Lung microvascular endothelial cell (primary cell): ENCODE measurements at regions not wholly inside any gene's neighbourhood (a gene's known extent, or its start where the extent isn't known, plus 50 kb on each side); places are given as distances from the start of the nearest gene placed in this dataset.

ENCODE experiments used
- DNase-seq, 2 donors: peaks; one replicate each; pipeline versions ENCODE4 v3.0.0 to v3.0.0-alpha.2; 2010; ENCODE audit warnings: low read depth in 2 of 2

GRCh38 chr1:68378296-68379084 is 71.3 kb downstream of the RPE65 start:
- peak in 1 of 2 donors; percentile 22 for DNase-seq

- no peak for DNase-seq
Observed at GRCh38 chr1:68377098-68377497, 72.7 kb downstream of the RPE65 start.

- no peak for DNase-seq
Observed at GRCh38 chr1:68376441-68376840, 73.3 kb downstream of the RPE65 start.

DNA sequence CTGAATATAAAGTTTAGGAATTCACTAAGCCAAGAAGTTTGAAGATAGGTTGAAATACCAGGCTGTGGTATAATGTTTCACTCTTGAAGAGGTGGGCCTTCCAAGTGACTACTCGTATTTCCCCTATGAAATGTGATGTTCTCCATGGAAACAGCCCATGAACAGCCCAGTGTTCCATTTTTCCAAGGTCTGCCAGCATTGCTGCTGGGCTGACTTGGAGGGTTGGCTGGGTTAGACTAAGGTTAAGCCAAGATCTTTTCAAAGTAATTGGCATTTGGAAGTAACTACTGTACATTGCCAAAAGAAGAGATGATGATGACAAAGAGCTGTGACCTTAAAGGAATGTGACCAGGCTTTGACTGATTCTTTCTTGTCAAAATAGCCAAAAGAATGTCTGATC is 73.8 kb downstream of the RPE65 start:
- no peak for DNase-seq

- no peak for DNase-seq
Observed at GRCh38 chr1:68373173-68373572, 76.6 kb downstream of the RPE65 start.

GRCh38 chr1:68372487-68372886 is 77.3 kb downstream of the RPE65 start:
- DNase-seq: no peak

- no peak for DNase-seq
Observed at GRCh38 chr1:68370101-68370915, 79.4 kb downstream of the RPE65 start.

DNA sequence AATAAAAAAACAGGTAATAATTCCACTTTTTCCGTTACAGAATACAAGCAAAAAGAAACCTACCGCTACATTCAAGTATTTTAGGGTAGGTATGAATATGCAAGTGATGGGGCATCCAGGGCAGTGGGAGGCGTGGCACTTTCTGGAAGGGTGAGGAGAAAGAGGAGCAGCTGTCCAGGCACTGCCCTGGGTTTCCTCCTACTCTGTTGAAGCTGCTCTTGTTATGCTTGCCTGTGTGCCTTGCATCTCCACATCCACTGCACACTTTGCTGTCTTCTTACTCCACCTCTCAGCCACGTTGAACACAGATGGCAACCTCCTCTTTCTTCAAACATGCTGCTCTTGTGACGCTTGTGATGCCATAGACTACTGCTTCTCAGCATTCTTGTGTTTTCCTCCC is 83.2 kb downstream of the RPE65 start:
- no peak for DNase-seq

DNA sequence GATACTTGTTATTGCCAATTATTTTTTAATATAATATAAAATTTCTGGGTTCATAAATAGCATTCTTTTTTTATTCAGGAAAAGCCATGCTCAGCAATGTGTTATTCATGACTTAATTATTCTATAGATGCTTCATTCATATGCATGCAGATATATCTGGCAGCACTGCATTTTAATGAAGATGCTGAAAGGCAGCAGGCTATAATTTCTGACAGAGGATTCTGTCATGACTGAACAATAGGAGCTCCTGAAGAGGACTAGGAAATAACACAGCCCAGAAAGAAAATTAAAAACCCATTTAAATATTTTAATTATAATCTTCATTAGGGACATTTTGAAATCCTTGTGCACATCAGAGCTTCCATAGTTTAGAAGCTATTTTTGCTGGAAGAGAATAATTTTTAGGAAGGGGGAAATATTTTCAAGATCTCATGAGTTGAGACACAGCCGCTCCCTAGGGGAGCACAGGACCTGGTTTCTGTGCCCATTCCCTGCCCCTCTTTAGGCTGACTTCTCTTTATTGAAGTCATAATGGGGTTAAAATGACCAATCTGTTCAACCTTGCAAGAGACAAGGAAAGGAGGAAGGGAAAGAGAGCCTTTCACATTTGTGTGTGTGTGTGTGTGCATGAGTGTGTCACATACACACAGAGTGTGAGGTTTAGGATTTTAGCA is 83.9 kb downstream of the RPE65 start:
- DNase-seq: no peak

DNA sequence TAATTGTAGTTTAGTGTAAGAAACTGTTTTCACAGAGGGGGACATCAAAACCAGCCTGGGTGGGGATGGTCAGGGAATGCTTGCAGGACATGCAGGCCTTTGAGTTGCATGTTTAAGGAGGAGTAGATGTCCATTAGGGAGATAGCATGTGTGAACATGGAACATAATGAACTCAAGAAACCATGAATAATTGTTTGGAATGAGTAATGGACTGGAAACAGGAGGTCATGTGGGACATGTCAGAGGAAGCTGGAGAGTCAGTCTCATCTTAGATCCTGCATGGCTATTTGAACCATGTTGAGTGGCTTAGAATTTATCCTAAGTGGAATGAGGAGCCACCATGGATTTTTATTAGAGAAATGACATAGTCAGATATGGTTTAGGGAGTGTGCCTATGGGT is 86.4 kb downstream of the RPE65 start:
- DNase-seq: peak in 1 of 2 donors; percentile 42

- no peak for DNase-seq
Observed at GRCh38 chr1:68361346-68361910, 88.3 kb downstream of the RPE65 start.

GRCh38 chr1:68359045-68359444 is 90.7 kb downstream of the RPE65 start:
- DNase-seq: no peak

DNA sequence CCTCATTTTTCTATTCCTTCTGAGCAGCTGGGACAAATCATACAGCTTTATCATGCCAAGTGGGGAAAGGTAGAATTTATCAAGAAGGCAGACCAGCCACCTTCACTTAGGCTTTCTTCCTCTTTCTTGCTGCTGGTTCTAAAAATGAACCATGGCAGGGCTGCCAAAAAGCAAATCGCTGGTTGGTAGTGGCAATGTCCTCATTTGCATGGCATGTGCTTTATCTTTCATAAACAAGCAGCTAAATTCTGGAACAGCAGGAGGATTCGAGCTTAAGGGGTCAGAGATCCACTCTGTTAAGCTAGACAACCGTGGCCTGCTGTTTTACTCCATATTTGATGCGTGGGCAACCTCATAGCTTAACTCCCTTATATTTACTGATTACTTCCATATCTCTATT is 91.3 kb downstream of the RPE65 start:
- no peak for DNase-seq

GRCh38 chr1:68355614-68356013 is 94.1 kb downstream of the RPE65 start:
- DNase-seq: no peak

DNA sequence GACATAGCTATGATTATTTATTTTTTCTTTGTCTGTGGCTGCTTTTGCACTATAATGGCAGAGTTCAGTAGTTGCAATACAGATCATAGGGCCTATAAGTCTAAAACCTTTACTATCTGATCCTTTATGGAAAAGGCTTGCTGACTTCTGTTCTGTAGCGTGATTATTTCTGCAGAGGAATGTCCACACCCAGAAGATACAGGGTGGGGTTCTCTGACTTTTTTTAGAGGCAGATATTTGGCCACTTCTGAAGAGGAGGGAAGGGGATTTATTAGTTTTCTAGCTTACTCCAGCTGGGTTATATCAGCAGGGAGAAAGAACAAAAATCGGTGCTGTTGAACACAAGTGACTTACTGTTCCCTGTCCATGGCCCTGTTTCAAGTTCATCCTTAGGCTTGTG is 97.6 kb downstream of the RPE65 start:
- no peak for DNase-seq

- no peak for DNase-seq
Observed at GRCh38 chr1:68347415-68347814, 102.3 kb downstream of the RPE65 start.

DNA sequence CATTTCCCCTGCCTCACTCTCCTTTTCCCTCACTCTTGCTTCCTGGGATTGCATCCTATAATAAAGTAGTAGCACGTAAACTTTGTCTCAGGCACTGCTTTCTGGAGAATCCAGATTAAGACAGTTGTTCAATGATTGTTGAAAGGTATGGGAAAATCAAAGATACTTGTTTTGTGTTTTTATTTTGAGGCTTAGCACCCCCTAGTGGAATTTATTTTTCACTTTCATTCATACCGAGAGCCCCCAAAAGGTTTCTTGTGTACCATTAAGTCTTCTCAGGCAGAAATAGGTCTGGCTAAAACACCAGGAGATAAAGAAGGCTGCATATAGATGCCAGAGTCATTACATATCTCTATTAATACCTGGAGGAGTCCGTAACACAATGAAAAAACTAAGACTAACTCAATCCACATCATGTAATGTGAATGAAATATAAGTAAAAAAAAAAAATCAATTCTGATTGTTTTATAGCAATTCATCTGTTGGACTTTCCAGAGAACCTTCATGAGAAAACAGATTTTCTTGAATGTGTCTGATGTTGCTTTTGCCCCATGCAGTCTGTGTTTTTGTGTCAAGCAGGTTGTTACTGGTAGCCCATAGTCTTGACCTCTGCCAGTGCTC is 103.5 kb downstream of the RPE65 start:
- DNase-seq: peak; percentile 51 to 54

- DNase-seq: no peak
Observed at GRCh38 chr1:68344208-68344607, 105.5 kb downstream of the RPE65 start.

DNA sequence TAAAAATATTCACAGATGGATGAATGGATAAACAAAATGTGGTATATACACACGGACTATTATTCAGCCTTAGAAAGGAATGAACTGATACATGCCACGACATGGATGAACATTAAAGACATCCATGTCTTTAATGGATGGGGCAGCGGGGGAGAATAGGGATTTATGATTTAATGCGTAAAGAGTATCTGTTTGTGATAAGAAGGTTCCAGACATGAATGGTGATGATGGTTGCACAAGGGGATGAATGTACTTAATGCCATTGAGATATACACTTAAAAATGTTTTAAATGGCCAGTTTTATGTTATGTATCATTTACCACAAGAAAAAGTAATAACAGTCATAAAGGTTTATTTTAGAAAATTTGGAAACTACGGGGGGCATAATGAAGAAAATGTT is 108.6 kb upstream of the WLS start:
- DNase-seq: no peak

DNA sequence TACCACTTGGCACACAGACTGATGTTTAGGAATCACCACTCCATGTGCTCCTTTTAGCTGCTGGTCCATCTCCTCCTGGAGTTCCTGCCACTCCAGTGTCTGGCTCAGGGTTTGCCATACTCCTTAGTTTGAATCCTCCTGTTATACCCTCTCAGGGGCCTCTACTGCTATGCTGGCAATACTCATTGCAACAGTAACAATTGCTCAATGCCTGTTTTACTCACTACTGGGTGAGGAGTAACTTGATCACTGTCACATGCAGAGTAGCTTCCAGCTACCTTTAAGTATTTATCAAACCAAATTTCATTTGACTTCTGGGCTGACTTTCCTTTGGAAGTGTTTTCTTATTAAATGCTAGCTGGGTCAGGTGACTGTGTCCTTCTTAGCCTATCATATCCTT is 107.2 kb upstream of the WLS start:
- DNase-seq: no peak

DNA sequence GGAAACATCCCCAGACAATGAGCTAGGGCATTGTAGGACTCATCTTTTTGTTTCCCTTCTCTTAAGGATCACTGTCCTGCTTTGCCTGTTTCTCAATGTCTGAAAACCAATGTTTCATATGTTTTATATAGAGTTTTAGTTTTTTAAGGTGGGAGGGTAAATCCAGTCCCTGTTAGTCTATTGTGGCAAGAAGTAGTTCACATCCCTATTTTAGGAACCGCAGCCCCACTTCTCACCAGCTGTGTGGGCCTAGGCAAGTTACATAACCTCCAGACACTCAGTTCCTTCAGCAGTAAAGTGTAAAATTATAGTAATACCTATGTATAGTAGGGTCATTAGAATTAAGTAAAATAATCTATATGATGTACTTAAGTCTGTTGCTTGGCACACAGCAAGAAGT is 105.8 kb upstream of the WLS start:
- DNase-seq: no peak

- DNase-seq: no peak
Observed at GRCh38 chr1:68332041-68332440, 99.7 kb upstream of the WLS start.
